ENCODE measurements at regions not wholly inside any gene's neighbourhood (a gene's known extent, or its start where the extent isn't known, plus 50 kb on each side); places are given as distances from the start of the nearest gene placed in this dataset.

GRCh38 chr7:49367072-49367471, 406.4 kb upstream of the VWC2 start:
- H3K4me3 ChIP-seq (ENCODE audit: control insufficient read depth, low read depth, low read length): no peak overlapping the region
- TF ChIP-seq CTCF (conservative IDR thresholded peaks at IDR 0.05; ENCODE audit: control insufficient read depth, insufficient read depth, low read depth, low read length): no peak
- no peak for DNase-seq (ENCODE audit: low read depth)

GRCh38 chr7:49371771-49372170, 401.7 kb upstream of the VWC2 start:
- no peak for TF ChIP-seq CTCF (conservative IDR thresholded peaks at IDR 0.05; ENCODE audit: control insufficient read depth, insufficient read depth, low read depth, low read length)
- no peak for DNase-seq (ENCODE audit: low read depth)

GRCh38 chr7:49376817-49377375, 396.5 kb upstream of the VWC2 start:
- no peak overlapping the region for H3K4me3 ChIP-seq (ENCODE audit: control insufficient read depth, low read depth, low read length)
- no peak for TF ChIP-seq CTCF (conservative IDR thresholded peaks at IDR 0.05; ENCODE audit: control insufficient read depth, insufficient read depth, low read depth, low read length)

More at GRCh38 chr7:49371771-49372170, 401.7 kb upstream of the VWC2 start:
- no peak overlapping the region for H3K4me3 ChIP-seq (ENCODE audit: control insufficient read depth, low read depth, low read length)

GRCh38 chr7:49386792-49387191, 386.6 kb upstream of the VWC2 start:
- TF ChIP-seq CTCF (conservative IDR thresholded peaks at IDR 0.05; ENCODE audit: control insufficient read depth, insufficient read depth, low read depth, low read length): no peak
- no peak overlapping the region for H3K4me3 ChIP-seq (ENCODE audit: control insufficient read depth, low read depth, low read length)
- DNase-seq (ENCODE audit: low read depth): no peak

More at GRCh38 chr7:49376817-49377375, 396.5 kb upstream of the VWC2 start:
- DNase-seq (ENCODE audit: low read depth): no peak

GRCh38 chr7:49389871-49390479, 383.5 kb upstream of the VWC2 start:
- no peak for TF ChIP-seq CTCF (conservative IDR thresholded peaks at IDR 0.05; ENCODE audit: control insufficient read depth, insufficient read depth, low read depth, low read length)
- no peak overlapping the region for H3K4me3 ChIP-seq (ENCODE audit: control insufficient read depth, low read depth, low read length)
- no peak for DNase-seq (ENCODE audit: low read depth)

GRCh38 chr7:49396229-49396628, 377.2 kb upstream of the VWC2 start:
- no peak for TF ChIP-seq CTCF (conservative IDR thresholded peaks at IDR 0.05; ENCODE audit: control insufficient read depth, insufficient read depth, low read depth, low read length)
- H3K4me3 ChIP-seq (ENCODE audit: control insufficient read depth, low read depth, low read length): no peak overlapping the region
- DNase-seq (ENCODE audit: low read depth): no peak

Measured in fibroblast of mammary gland (primary cell).